Uterus (tissue), 3 donors: ENCODE measurements at regions not wholly inside any gene's neighbourhood (a gene's known extent, or its start where the extent isn't known, plus 50 kb on each side); places are given as distances from the start of the nearest gene placed in this dataset.
"Not testable (repeated sequence)": the region's sequence is repeated elsewhere in the genome, so short reads cannot be mapped to it uniquely, and the experiment has no call there.

Experiments used
- DNase-seq, 2 donors: peaks; one replicate each; pipeline ENCODE4 v3.0.0-alpha.2; 2019 to 2020
- H3K27ac ChIP-seq, 2 donors: fragments of 200-600 bp; sonication (generic); 1 replicate in 1 of 2; 2 replicates in 1 of 2; pipeline ENCODE4 v1.5.1; 2016 to 2018
- H3K27me3 ChIP-seq, 2 donors: fragments of 200-600 bp; sonication (generic); one replicate each; pipeline ENCODE4 v1.5.1; 2018 to 2019; ENCODE audit warnings: control low read depth in 1 of 2
- H3K36me3 ChIP-seq, 2 donors: fragments of 200-600 bp; sonication (generic); one replicate each; pipeline ENCODE4 v1.5.1; 2019; ENCODE audit warnings: control low read depth in 1 of 2
- H3K4me1 ChIP-seq, 2 donors: fragments of 200-600 bp; sonication (generic); one replicate each; pipeline ENCODE4 v1.5.1; 2018 to 2019; ENCODE audit warnings: control low read depth in 1 of 2
- H3K4me3 ChIP-seq, 2 donors: fragments of 200-600 bp; sonication (generic); 1 replicate in 1 of 2; 2 replicates in 1 of 2; pipeline ENCODE4 v1.5.1; 2018 to 2019; ENCODE audit warnings: mild to moderate bottlenecking in 1 of 2
- H3K9me3 ChIP-seq, 2 donors: fragments of 200-600 bp; sonication (generic); one replicate each; pipeline ENCODE4 v1.5.1; 2019; ENCODE audit warnings: control low read depth in 1 of 2
- POLR2A ChIP-seq, 2 donors: fragments of 450-650 bp; IDR thresholded peaks; one replicate each; pipeline ENCODE4 v1.6.1; 2016; ENCODE audit warnings: antibody characterized with exemption in 2 of 2, mild to moderate bottlenecking in 1 of 2, moderate library complexity in 1 of 2
- intact Hi-C: fragments of 100-400 bp; cut with DNase I; formaldehyde crosslinking; loops from one replicate; pipeline ENCODE4 v1.15.1; 2023; ENCODE audit warnings: low total_unique reads
- TF ChIP-seq, protein P1 (sequence below), 4 experiments: fragments of 200-600 bp in 2 of 4; fragments of 450-650 bp in 2 of 4; sonication (generic) in 2 of 4; IDR thresholded peaks; one replicate each; pipeline ENCODE4 v1.5.1; 2016 to 2019; ENCODE audit warnings: antibody characterized with exemption in 4 of 4, mild to moderate bottlenecking in 2 of 4, moderate library complexity in 1 of 4
- donor health status: DM: yes; HTN: yes; CAD: no.

DNA sequence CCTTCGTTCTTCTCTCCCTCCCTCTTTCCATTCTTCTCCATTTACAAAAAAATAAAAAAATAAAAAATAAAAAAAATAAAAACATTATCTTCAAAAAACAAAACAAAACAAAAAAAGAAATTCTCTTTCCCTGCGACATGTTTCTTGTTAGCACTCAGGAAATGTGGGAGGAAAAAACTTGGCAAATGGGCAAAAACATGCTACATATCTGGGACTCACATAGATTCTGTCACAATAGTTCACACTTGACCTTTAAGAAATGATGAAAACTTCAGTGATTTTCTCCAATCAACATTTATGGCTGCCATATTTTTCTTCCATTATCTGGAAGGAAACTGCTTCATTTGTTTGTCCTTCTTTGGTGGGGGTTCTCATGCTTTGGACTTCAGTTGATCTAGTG lies 109.3 kb downstream of the PRKAB2 start:
- Histone ChIP-seq H3K4me3 (no peak overlapping the region), H3K9me3 (no peaks in the 10 kb centered on the region), H3K36me3 (no peaks in the 10 kb centered on the region), H3K27me3 (no peaks in the 10 kb centered on the region), H3K27ac (no peak overlapping the region), H3K4me1 (no peaks in the 10 kb centered on the region)
- TF ChIP-seq, protein P1, sequence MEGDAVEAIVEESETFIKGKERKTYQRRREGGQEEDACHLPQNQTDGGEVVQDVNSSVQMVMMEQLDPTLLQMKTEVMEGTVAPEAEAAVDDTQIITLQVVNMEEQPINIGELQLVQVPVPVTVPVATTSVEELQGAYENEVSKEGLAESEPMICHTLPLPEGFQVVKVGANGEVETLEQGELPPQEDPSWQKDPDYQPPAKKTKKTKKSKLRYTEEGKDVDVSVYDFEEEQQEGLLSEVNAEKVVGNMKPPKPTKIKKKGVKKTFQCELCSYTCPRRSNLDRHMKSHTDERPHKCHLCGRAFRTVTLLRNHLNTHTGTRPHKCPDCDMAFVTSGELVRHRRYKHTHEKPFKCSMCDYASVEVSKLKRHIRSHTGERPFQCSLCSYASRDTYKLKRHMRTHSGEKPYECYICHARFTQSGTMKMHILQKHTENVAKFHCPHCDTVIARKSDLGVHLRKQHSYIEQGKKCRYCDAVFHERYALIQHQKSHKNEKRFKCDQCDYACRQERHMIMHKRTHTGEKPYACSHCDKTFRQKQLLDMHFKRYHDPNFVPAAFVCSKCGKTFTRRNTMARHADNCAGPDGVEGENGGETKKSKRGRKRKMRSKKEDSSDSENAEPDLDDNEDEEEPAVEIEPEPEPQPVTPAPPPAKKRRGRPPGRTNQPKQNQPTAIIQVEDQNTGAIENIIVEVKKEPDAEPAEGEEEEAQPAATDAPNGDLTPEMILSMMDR (IDR thresholded peaks at IDR 0.05): no peak
- no peak for TF ChIP-seq POLR2A (IDR thresholded peaks at IDR 0.05)
- intact Hi-C loops: no loop called here
- DNase-seq: no peak

DNA sequence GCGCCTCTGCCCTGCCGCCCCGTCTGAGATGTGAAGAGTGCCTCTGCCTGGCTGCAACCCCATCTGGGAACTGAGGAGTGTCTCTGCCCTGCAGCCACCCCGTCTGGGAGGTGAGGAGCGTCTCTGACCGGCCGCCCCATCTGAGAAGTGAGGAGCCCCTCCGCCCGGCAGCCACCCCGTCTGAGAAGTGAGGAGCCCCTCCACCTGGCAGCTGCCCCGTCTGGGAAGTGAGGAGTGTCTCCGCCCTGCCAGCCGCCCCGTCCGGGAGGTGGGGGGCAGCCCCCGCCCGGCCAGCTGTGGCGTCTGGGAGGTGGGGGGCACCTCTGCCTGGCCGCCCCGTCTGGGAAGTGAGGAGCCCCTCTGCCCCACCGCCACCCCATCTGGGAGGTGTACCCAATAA lies 110.4 kb downstream of the PRKAB2 start:
- H3K4me3 ChIP-seq, H3K36me3 ChIP-seq, H3K27ac ChIP-seq, DNase-seq, intact Hi-C loops, H3K27me3 ChIP-seq, H3K9me3 ChIP-seq, H3K4me1 ChIP-seq: not testable (repeated sequence)

DNA sequence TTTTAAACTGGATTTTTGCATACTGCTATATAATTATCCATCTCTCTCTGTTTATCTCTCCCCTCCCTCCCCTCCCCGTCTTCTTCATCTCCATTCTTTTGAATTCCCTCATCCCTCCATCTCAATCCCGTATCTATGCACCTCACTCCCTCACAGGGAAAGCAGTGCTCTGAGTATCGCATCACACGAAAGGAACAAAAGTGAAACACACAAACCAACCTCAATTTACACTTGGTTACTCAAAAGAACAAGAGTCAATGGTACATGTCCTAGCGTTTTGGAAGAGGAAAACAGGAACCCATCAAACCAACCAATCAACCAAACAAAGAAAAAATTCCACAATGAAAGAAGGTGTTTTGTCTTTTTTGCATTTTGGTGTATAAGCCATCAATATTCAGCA lies 115.1 kb downstream of the NBPF12 start:
- Histone ChIP-seq H3K27me3 (no peaks in the 10 kb centered on the region), H3K4me1 (no peaks in the 10 kb centered on the region), H3K36me3 (no peaks in the 10 kb centered on the region), H3K4me3 (no peak overlapping the region), H3K9me3 (no peaks in the 10 kb centered on the region), H3K27ac (no peak overlapping the region)
- TF ChIP-seq POLR2A (IDR thresholded peaks at IDR 0.05): no peak
- TF ChIP-seq, protein P1 (IDR thresholded peaks at IDR 0.05): no peak
- intact Hi-C loops: no loop called here
- no peak for DNase-seq

DNA sequence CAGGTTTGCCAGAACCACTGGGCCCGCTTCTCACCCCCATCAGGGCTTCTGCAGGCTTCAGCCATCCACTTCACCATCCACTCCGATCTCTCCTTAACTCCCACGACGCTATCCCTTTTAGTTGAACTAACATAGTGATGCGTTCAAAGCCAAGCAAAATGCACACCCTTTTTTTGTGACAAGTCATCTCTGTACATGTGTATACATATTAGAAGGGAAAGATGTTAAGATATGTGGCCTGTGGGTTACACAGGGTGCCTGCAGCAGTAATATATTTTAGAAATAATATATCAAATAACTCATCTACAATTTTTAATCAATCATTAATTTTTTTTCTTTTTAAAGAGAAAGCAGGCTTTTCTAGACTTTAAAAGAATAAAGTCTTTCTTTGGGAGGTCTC lies 114.6 kb downstream of the NBPF12 start:
- no peak for TF ChIP-seq POLR2A (IDR thresholded peaks at IDR 0.05)
- TF ChIP-seq, protein P1 (IDR thresholded peaks at IDR 0.05): no peak
- DNase-seq: no peak
- intact Hi-C loops: no loop called here

DNA sequence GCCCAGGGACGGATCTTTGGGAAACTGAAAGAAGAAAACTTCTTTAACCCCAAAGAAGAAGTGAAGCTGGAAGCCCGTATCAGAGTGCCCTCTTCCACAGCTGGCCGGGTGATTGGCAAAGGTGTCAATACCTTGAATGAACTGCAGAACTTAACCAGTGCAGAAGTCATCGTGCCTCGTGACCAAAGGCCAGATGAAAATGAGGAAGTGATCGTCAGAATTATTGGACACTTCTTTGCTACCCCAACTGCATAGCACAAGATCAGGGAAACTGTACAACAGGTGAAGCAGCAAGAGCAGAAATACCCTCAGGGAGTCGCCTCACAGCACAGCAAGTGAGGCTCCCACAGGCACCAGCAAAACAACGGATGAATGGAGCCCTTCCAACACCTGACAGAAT lies 114.0 kb downstream of the NBPF12 start:
- TF ChIP-seq, protein P1 (IDR thresholded peaks at IDR 0.05): no peak
- TF ChIP-seq POLR2A (IDR thresholded peaks at IDR 0.05): no peak
- H3K27ac ChIP-seq: no peak overlapping the region
- no peaks in the 10 kb centered on the region for H3K9me3 ChIP-seq
- no peak for DNase-seq
- no peak overlapping the region for H3K4me3 ChIP-seq
- H3K4me1 ChIP-seq: no peaks in the 10 kb centered on the region
- intact Hi-C loops: no loop called here
- no peaks in the 10 kb centered on the region for H3K36me3 ChIP-seq
- H3K27me3 ChIP-seq: no peaks in the 10 kb centered on the region

More for the DNA sequence above, 114.6 kb downstream of the NBPF12 start:
- H3K4me3 ChIP-seq: no peak overlapping the region
- H3K36me3 ChIP-seq: no peaks in the 10 kb centered on the region
- H3K27me3 ChIP-seq: no peaks in the 10 kb centered on the region
- no peak overlapping the region for H3K27ac ChIP-seq
- no peaks in the 10 kb centered on the region for H3K9me3 ChIP-seq
- no peaks in the 10 kb centered on the region for H3K4me1 ChIP-seq

DNA sequence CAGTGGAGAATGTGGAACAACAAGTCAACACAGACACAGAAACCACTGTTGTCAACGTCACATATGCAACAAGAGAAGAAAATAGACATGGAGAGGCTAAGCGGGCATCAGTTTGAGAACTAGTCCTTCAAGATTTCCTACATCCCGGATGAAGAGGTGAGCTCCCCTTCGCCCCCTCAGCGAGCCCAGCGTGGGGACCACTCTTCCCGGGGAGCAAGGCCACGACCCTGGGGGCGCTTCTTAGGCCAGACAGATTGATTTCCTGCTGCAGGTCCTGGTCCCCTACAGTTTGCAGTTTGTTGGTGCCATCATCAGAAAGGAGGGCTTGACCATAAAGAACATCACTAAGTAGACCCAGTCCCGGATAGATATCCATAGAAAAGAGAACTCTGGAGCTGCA lies 113.0 kb downstream of the NBPF12 start:
- Histone ChIP-seq H3K27me3 (no peaks in the 10 kb centered on the region), H3K4me1 (no peaks in the 10 kb centered on the region), H3K36me3 (no peaks in the 10 kb centered on the region), H3K4me3 (no peak overlapping the region), H3K27ac (no peak overlapping the region), H3K9me3 (no peaks in the 10 kb centered on the region)
- intact Hi-C loops: no loop called here
- TF ChIP-seq POLR2A (IDR thresholded peaks at IDR 0.05): no peak
- no peak for DNase-seq
